OCI-LY1 (cell line): ENCODE measurements at regions not wholly inside any gene's neighbourhood (a gene's known extent, or its start where the extent isn't known, plus 50 kb on each side); places are given as distances from the start of the nearest gene placed in this dataset.

ENCODE experiments used
- CTCF ChIP-seq: fragments of 200-600 bp; sonication (generic), shearing (Covaris generic); IDR thresholded peaks from 2 replicates; pipeline ENCODE4 v1.5.1; 2017; ENCODE audit warnings: mild to moderate bottlenecking, antibody characterized with exemption, low read length, moderate library complexity, mixed read lengths
- EZH2 ChIP-seq: fragments of 200-600 bp; sonication (generic), shearing (Covaris generic); IDR thresholded peaks from 2 replicates; pipeline ENCODE4 v1.8.0; 2017; ENCODE audit warnings: borderline replicate concordance, mixed run types, mild to moderate bottlenecking, antibody characterized with exemption, low read length, moderate library complexity, mixed read lengths

- TF ChIP-seq CTCF (no peak), EZH2 (no peak)
These were observed 51.5 kb upstream of the MRI1 start for GRCh38 chr19:13712767-13713201.
